Upper lobe of right lung (tissue), 1 donor: ENCODE measurements at regions not wholly inside any gene's neighbourhood (a gene's known extent, or its start where the extent isn't known, plus 50 kb on each side); places are given as distances from the start of the nearest gene placed in this dataset.

Experiments
- ATAC-seq: fragments of 200-7000 bp; cut with Tn5 transposase; one replicate; pipeline ENCODE4 v1.9.1; 2020; ENCODE audit warnings: mild to moderate bottlenecking, moderate library complexity
- DNase-seq: peaks from one replicate; pipeline ENCODE4 v3.0.0-alpha.2; 2020
- H3K27ac ChIP-seq: fragments of 200-600 bp; one replicate; pipeline ENCODE4 v1.8.0; 2022
- H3K27me3 ChIP-seq: fragments of 200-600 bp; one replicate; pipeline ENCODE4 v1.8.0; 2022; ENCODE audit warnings: mild to moderate bottlenecking
- H3K36me3 ChIP-seq: fragments of 200-600 bp; one replicate; pipeline ENCODE4 v1.8.0; 2022
- H3K4me1 ChIP-seq: fragments of 200-600 bp; one replicate; pipeline ENCODE4 v1.8.0; 2022
- H3K4me3 ChIP-seq: fragments of 200-600 bp; one replicate; pipeline ENCODE4 v1.8.0; 2022; ENCODE audit warnings: mild to moderate bottlenecking
- H3K9me3 ChIP-seq: fragments of 200-600 bp; one replicate; pipeline ENCODE4 v1.8.0; 2022
- intact Hi-C: fragments of 100-400 bp; cut with DNase I; formaldehyde crosslinking; loops from one replicate; pipeline ENCODE4 v1.11.0; 2022
- TF ChIP-seq, protein P1 (sequence below): fragments of 200-600 bp; IDR thresholded peaks from one replicate; pipeline ENCODE4 v1.8.0; 2022; ENCODE audit warnings: antibody characterized with exemption
- donor health status: DM: no; HTN: yes; CAD: no; lungs with severe emphysema.

- no peak overlapping the region for H3K4me3 ChIP-seq
- DNase-seq: no peak
- intact Hi-C loops: no loop called here
- H3K4me1 ChIP-seq: no peaks in the 10 kb centered on the region
- peak; percentile 30 for ATAC-seq
- H3K27ac ChIP-seq: no peak overlapping the region
- TF ChIP-seq, protein P1, sequence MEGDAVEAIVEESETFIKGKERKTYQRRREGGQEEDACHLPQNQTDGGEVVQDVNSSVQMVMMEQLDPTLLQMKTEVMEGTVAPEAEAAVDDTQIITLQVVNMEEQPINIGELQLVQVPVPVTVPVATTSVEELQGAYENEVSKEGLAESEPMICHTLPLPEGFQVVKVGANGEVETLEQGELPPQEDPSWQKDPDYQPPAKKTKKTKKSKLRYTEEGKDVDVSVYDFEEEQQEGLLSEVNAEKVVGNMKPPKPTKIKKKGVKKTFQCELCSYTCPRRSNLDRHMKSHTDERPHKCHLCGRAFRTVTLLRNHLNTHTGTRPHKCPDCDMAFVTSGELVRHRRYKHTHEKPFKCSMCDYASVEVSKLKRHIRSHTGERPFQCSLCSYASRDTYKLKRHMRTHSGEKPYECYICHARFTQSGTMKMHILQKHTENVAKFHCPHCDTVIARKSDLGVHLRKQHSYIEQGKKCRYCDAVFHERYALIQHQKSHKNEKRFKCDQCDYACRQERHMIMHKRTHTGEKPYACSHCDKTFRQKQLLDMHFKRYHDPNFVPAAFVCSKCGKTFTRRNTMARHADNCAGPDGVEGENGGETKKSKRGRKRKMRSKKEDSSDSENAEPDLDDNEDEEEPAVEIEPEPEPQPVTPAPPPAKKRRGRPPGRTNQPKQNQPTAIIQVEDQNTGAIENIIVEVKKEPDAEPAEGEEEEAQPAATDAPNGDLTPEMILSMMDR: no peak
- no peaks in the 10 kb centered on the region for H3K9me3 ChIP-seq
- no peaks in the 10 kb centered on the region for H3K27me3 ChIP-seq
- no peaks in the 10 kb centered on the region for H3K36me3 ChIP-seq
Measured at GRCh38 chr6:87907521-87907920, 140.1 kb upstream of the SPACA1 start.

GRCh38 chr6:87905101-87905641 lies 142.5 kb upstream of the SPACA1 start:
- Histone ChIP-seq H3K36me3 (no peaks in the 10 kb centered on the region), H3K4me1 (no peaks in the 10 kb centered on the region), H3K27me3 (no peaks in the 10 kb centered on the region), H3K9me3 (no peaks in the 10 kb centered on the region), H3K4me3 (no peak overlapping the region), H3K27ac (no peak overlapping the region)
- intact Hi-C loops: no loop called here
- DNase-seq: no peak
- TF ChIP-seq, protein P1: no peak
- ATAC-seq: no peak

DNA sequence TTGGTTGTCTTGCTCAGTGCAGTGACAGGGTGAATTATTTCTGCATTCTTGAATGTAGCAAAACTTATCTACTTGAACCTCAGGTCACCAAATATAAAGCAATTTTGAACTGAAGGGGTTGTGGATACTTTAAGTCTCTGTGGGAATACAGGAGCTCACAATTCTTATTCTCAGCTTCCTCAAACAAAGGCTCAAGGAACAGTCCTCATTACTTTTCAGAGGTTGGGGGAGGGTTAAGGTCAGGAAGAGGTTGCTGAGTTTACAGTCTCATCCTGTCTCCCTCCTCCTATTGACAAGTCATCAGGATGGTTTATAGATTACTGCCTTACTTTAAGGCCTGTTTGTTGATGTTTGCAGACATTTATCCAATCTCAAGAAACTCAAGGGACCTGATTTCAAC lies 143.6 kb upstream of the SPACA1 start:
- Histone ChIP-seq H3K36me3 (no peaks in the 10 kb centered on the region), H3K27ac (no peak overlapping the region), H3K4me1 (no peaks in the 10 kb centered on the region), H3K27me3 (no peaks in the 10 kb centered on the region), H3K4me3 (no peak overlapping the region), H3K9me3 (no peaks in the 10 kb centered on the region)
- intact Hi-C loops: no loop called here
- no peak for ATAC-seq
- TF ChIP-seq, protein P1: no peak
- DNase-seq: no peak

DNA sequence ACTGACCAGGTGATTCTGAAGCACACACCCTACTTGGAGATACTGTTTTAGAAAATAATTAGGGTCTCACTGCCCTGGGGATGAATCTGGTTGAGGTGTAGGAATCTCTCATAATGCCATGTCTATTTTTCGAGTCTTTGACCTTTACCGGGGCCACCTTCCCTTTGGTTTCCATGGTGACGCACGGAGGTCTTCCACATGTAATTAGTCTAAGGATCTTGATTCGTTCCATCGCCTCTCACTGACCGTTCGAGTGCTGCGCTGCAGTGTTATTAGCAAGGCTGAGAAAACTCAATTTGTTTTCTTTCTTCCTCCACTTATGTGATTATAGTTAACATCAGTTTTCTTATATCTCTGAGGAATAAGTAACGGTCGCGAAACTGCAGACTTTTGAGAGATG lies 144.3 kb upstream of the SPACA1 start:
- intact Hi-C loops: no loop called here
- TF ChIP-seq, protein P1: no peak
- Histone ChIP-seq H3K27ac (no peak overlapping the region), H3K4me3 (no peak overlapping the region), H3K27me3 (no peaks in the 10 kb centered on the region), H3K36me3 (no peaks in the 10 kb centered on the region), H3K4me1 (no peaks in the 10 kb centered on the region), H3K9me3 (no peaks in the 10 kb centered on the region)
- no peak for ATAC-seq
- no peak for DNase-seq

- H3K36me3 ChIP-seq: no peaks in the 10 kb centered on the region
- intact Hi-C loops: no loop called here
- peak; percentile 61 for ATAC-seq
- no peak overlapping the region for H3K4me3 ChIP-seq
- no peaks in the 10 kb centered on the region for H3K27me3 ChIP-seq
- H3K4me1 ChIP-seq: no peaks in the 10 kb centered on the region
- TF ChIP-seq, protein P1: no peak
- no peaks in the 10 kb centered on the region for H3K9me3 ChIP-seq
- DNase-seq: no peak
- no peak overlapping the region for H3K27ac ChIP-seq
Measured at GRCh38 chr6:87902383-87902782, 145.3 kb upstream of the SPACA1 start.

DNA sequence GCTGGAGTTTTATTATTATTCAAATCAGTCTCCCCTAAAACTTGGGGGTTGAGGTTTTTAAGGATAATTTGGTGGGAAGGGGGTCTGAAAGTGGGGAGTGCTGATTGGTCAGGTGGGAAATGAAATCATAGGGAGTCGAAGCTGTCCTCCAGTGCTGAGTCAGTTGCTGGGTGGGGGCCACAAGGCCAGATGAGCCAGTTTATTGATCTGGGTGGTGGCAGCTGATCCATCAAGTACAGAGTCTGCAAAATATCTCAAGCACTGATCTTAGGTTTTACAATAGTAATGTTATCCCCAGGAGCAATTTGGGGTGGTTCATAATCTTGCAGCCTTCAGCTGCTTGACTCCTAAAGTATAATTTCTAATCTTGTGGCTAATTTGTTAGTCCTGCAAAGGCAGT lies 146.0 kb upstream of the SPACA1 start:
- Histone ChIP-seq H3K4me1 (no peaks in the 10 kb centered on the region), H3K4me3 (no peak overlapping the region), H3K27me3 (no peaks in the 10 kb centered on the region), H3K36me3 (no peaks in the 10 kb centered on the region), H3K9me3 (no peaks in the 10 kb centered on the region), H3K27ac (no peak overlapping the region)
- intact Hi-C loops: no loop called here
- DNase-seq: no peak
- ATAC-seq: no peak
- TF ChIP-seq, protein P1: no peak
